ENCODE measurements at regions not wholly inside any gene's neighbourhood (a gene's known extent, or its start where the extent isn't known, plus 50 kb on each side); places are given as distances from the start of the nearest gene placed in this dataset.

DNA sequence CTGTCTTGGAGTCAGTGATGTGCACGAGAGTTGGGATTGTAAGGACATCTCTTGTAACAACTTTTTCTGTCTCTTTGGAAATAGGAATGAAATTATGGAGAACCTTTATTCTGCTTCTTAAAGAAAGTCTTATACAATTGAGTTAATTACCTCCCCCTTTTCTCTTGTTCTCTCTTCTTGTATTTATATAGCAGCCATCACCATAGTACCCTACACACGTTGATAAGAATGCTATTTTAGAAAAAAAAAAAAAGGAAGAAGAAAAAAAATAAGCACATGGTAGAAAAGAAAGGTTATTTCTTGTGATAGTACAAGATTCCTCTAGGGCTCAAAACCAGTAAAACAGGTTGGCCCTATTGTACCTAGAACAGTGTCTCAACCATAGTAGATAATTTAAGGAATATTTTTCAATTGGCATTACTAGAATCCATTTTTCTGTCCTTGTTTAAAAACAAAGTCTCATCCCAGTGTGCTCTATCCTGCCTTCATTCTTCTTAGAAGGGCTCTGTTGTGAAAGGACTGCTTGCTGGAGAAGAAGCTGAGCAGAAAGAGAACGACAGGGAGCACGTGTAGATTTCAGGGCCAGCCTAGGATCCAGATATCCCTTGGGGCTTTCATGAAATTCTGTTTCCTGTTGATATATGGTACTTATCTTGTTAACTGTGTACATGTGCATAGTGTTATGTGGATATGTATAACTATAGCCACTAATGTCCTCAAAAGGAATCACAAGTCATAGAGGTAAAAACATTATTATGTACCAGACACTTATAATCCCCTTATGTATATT, 392.3 kb upstream of the MEF2C start:
- TF ChIP-seq, protein P1, sequence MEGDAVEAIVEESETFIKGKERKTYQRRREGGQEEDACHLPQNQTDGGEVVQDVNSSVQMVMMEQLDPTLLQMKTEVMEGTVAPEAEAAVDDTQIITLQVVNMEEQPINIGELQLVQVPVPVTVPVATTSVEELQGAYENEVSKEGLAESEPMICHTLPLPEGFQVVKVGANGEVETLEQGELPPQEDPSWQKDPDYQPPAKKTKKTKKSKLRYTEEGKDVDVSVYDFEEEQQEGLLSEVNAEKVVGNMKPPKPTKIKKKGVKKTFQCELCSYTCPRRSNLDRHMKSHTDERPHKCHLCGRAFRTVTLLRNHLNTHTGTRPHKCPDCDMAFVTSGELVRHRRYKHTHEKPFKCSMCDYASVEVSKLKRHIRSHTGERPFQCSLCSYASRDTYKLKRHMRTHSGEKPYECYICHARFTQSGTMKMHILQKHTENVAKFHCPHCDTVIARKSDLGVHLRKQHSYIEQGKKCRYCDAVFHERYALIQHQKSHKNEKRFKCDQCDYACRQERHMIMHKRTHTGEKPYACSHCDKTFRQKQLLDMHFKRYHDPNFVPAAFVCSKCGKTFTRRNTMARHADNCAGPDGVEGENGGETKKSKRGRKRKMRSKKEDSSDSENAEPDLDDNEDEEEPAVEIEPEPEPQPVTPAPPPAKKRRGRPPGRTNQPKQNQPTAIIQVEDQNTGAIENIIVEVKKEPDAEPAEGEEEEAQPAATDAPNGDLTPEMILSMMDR (IDR thresholded peaks at IDR 0.05; ENCODE audit: low read depth, low read length): no peak
- no peak overlapping the region for H3K4me3 ChIP-seq (replicated peaks in 1 of 2; ENCODE audit: low read depth in 2 of 2, low read length in 2 of 2)
- no peak for DNase-seq (ENCODE audit: low read depth in 2 of 2)

- TF ChIP-seq, protein P1 (IDR thresholded peaks at IDR 0.05; ENCODE audit: low read depth, low read length): no peak
- H3K4me3 ChIP-seq (replicated peaks in 1 of 2; ENCODE audit: low read depth in 2 of 2, low read length in 2 of 2): no peak overlapping the region
- no peak for DNase-seq (ENCODE audit: low read depth in 2 of 2)
These were observed 390.3 kb upstream of the MEF2C start for GRCh38 chr5:89273289-89273688.

GRCh38 chr5:89270901-89271300, 387.9 kb upstream of the MEF2C start:
- DNase-seq (ENCODE audit: low read depth in 2 of 2): no peak
- TF ChIP-seq, protein P1 (IDR thresholded peaks at IDR 0.05; ENCODE audit: low read depth, low read length): no peak
- no peak overlapping the region for H3K4me3 ChIP-seq (replicated peaks in 1 of 2; ENCODE audit: low read depth in 2 of 2, low read length in 2 of 2)

DNA sequence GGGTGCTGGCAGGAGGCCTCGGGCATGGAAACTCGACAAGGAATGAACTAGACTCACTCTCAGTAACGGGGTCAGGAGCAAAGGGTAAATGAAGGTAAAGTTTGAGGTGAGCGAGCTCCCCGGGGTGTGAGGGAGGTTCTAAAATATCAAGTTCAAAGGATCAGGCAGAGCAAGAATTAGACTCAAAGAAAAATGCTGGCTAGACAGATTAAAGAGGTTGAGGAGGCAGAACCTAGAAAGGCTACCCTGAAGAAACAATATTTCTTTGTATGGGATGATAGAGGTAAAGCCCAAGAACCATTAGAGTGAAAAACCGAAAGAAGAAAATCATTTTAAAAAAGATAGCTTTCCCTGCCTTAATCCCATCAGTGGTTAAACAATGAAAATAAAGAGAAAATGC, 386.7 kb upstream of the MEF2C start:
- no peak for DNase-seq (ENCODE audit: low read depth in 2 of 2)
- TF ChIP-seq, protein P1 (IDR thresholded peaks at IDR 0.05; ENCODE audit: low read depth, low read length): no peak

GRCh38 chr5:89268460-89268859, 385.5 kb upstream of the MEF2C start:
- no peak overlapping the region for H3K4me3 ChIP-seq (replicated peaks in 1 of 2; ENCODE audit: low read depth in 2 of 2, low read length in 2 of 2)
- TF ChIP-seq, protein P1 (IDR thresholded peaks at IDR 0.05; ENCODE audit: low read depth, low read length): no peak
- no peak for DNase-seq (ENCODE audit: low read depth in 2 of 2)

More for the DNA sequence above, 386.7 kb upstream of the MEF2C start:
- no peak overlapping the region for H3K4me3 ChIP-seq (replicated peaks in 1 of 2; ENCODE audit: low read depth in 2 of 2, low read length in 2 of 2)

DNA sequence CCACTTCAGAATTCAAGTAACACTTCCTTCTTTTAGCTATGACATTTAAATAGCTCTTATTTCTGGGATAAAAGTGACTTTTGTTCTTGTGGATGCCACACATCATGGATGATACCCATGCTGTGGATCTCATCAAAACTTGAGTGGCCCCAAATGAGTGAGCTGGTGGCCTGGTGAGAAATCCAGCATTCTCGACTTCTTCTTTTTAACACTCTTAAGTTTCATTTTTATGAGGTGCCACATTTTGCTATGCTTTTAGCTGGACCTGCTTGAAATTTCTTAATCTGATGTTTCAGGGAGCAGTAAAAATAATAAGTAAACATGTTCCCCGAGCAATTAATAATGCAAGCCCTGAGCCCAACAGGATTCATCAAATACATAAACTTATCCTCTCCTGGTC, 384.8 kb upstream of the MEF2C start:
- TF ChIP-seq, protein P1 (IDR thresholded peaks at IDR 0.05; ENCODE audit: low read depth, low read length): no peak
- no peak for DNase-seq (ENCODE audit: low read depth in 2 of 2)
- no peak overlapping the region for H3K4me3 ChIP-seq (replicated peaks in 1 of 2; ENCODE audit: low read depth in 2 of 2, low read length in 2 of 2)

All from cardiac fibroblast (primary cell).